GM23338 (cell line): ENCODE measurements at regions not wholly inside any gene's neighbourhood (a gene's known extent, or its start where the extent isn't known, plus 50 kb on each side); places are given as distances from the start of the nearest gene placed in this dataset.

Experiments used
- EZH2phosphoT487 ChIP-seq: fragments of 200-600 bp; sonication (generic); IDR thresholded peaks from one replicate; pipeline ENCODE4 v1.8.1; 2018; ENCODE audit warnings: antibody characterized with exemption; ENCODE audit not compliant: unreplicated experiment
- NANOG ChIP-seq: IDR thresholded peaks from 2 replicates; pipeline ENCODE4 v1.6.1; 2016; ENCODE audit warnings: antibody characterized with exemption, borderline replicate concordance
- POLR2AphosphoS5 ChIP-seq: IDR thresholded peaks from 2 replicates; pipeline ENCODE4 v1.6.1; 2016; ENCODE audit warnings: antibody characterized with exemption, low read depth
- ZNF114 ChIP-seq: fragments of 250-450 bp; sonication (Bioruptor Pico); IDR thresholded peaks from 2 replicates; pipeline ENCODE4 v1.5.0; 2020; ENCODE audit warnings: mild to moderate bottlenecking, moderate library complexity
- TF ChIP-seq, protein P1 (sequence below): fragments of 250-450 bp; sonication (Bioruptor Pico); IDR thresholded peaks from 2 replicates; pipeline ENCODE4 v1.5.0; 2020; ENCODE audit warnings: mild to moderate bottlenecking, moderate library complexity
- TF ChIP-seq, protein P2 (sequence below): IDR thresholded peaks from one replicate; pipeline ENCODE4 v1.6.1; 2018; ENCODE audit warnings: antibody characterized with exemption; ENCODE audit not compliant: unreplicated experiment
- TF ChIP-seq, protein P3 (sequence below): IDR thresholded peaks from 2 replicates; pipeline ENCODE4 v1.6.1; 2016; ENCODE audit warnings: antibody characterized with exemption
- TF ChIP-seq, protein P4 (sequence below), 2 experiments: fragments of 200-600 bp in 1 of 2; sonication (generic) in 1 of 2; conservative IDR thresholded peaks; 2 replicates each; pipeline versions ENCODE4 v1.5.1 to v1.6.1; 2016 to 2017; ENCODE audit warnings: antibody characterized with exemption in 2 of 2, low read depth in 2 of 2, mild to moderate bottlenecking in 2 of 2, moderate library complexity in 1 of 2

DNA sequence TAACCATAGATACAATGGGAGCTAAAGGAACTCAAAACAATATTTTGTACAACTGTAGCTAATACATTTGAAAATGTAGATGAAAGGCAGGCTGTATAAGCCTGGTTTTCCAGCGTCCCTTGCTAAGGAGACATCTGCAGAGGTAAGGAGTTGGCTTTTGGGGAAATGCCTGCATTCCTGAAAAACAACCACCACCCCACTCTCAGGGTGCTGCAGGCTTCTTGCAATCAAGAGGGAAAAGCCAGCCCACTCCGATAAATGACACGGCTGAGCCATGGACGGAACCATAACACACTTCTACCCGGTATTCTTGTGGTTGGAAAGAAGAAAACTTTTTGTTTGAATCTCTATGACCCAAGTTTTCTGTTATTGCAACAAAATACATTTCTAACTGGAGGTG, 200.3 kb downstream of the TEX36 start (continued):
- TF ChIP-seq, protein P1, sequence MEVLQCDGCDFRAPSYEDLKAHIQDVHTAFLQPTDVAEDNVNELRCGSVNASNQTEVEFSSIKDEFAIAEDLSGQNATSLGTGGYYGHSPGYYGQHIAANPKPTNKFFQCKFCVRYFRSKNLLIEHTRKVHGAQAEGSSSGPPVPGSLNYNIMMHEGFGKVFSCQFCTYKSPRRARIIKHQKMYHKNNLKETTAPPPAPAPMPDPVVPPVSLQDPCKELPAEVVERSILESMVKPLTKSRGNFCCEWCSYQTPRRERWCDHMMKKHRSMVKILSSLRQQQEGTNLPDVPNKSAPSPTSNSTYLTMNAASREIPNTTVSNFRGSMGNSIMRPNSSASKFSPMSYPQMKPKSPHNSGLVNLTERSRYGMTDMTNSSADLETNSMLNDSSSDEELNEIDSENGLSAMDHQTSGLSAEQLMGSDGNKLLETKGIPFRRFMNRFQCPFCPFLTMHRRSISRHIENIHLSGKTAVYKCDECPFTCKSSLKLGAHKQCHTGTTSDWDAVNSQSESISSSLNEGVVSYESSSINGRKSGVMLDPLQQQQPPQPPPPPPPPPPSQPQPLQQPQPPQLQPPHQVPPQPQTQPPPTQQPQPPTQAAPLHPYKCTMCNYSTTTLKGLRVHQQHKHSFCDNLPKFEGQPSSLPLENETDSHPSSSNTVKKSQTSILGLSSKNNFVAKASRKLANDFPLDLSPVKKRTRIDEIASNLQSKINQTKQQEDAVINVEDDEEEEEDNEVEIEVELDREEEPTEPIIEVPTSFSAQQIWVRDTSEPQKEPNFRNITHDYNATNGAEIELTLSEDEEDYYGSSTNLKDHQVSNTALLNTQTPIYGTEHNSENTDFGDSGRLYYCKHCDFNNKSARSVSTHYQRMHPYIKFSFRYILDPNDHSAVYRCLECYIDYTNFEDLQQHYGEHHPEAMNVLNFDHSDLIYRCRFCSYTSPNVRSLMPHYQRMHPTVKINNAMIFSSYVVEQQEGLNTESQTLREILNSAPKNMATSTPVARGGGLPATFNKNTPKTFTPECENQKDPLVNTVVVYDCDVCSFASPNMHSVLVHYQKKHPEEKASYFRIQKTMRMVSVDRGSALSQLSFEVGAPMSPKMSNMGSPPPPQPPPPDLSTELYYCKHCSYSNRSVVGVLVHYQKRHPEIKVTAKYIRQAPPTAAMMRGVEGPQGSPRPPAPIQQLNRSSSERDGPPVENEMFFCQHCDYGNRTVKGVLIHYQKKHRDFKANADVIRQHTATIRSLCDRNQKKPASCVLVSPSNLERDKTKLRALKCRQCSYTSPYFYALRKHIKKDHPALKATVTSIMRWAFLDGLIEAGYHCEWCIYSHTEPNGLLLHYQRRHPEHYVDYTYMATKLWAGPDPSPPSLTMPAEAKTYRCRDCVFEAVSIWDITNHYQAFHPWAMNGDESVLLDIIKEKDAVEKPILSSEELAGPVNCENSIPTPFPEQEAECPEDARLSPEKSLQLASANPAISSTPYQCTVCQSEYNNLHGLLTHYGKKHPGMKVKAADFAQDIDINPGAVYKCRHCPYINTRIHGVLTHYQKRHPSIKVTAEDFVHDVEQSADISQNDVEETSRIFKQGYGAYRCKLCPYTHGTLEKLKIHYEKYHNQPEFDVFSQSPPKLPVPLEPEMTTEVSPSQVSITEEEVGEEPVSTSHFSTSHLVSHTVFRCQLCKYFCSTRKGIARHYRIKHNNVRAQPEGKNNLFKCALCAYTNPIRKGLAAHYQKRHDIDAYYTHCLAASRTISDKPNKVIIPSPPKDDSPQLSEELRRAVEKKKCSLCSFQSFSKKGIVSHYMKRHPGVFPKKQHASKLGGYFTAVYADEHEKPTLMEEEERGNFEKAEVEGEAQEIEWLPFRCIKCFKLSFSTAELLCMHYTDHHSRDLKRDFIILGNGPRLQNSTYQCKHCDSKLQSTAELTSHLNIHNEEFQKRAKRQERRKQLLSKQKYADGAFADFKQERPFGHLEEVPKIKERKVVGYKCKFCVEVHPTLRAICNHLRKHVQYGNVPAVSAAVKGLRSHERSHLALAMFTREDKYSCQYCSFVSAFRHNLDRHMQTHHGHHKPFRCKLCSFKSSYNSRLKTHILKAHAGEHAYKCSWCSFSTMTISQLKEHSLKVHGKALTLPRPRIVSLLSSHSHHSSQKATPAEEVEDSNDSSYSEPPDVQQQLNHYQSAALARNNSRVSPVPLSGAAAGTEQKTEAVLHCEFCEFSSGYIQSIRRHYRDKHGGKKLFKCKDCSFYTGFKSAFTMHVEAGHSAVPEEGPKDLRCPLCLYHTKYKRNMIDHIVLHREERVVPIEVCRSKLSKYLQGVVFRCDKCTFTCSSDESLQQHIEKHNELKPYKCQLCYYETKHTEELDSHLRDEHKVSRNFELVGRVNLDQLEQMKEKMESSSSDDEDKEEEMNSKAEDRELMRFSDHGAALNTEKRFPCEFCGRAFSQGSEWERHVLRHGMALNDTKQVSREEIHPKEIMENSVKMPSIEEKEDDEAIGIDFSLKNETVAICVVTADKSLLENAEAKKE (CRISPR knock-in tag), result no peak
- TF ChIP-seq, protein P2, sequence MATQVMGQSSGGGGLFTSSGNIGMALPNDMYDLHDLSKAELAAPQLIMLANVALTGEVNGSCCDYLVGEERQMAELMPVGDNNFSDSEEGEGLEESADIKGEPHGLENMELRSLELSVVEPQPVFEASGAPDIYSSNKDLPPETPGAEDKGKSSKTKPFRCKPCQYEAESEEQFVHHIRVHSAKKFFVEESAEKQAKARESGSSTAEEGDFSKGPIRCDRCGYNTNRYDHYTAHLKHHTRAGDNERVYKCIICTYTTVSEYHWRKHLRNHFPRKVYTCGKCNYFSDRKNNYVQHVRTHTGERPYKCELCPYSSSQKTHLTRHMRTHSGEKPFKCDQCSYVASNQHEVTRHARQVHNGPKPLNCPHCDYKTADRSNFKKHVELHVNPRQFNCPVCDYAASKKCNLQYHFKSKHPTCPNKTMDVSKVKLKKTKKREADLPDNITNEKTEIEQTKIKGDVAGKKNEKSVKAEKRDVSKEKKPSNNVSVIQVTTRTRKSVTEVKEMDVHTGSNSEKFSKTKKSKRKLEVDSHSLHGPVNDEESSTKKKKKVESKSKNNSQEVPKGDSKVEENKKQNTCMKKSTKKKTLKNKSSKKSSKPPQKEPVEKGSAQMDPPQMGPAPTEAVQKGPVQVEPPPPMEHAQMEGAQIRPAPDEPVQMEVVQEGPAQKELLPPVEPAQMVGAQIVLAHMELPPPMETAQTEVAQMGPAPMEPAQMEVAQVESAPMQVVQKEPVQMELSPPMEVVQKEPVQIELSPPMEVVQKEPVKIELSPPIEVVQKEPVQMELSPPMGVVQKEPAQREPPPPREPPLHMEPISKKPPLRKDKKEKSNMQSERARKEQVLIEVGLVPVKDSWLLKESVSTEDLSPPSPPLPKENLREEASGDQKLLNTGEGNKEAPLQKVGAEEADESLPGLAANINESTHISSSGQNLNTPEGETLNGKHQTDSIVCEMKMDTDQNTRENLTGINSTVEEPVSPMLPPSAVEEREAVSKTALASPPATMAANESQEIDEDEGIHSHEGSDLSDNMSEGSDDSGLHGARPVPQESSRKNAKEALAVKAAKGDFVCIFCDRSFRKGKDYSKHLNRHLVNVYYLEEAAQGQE, result no peak
- no peak for TF ChIP-seq EZH2phosphoT487
- TF ChIP-seq, protein P3, sequence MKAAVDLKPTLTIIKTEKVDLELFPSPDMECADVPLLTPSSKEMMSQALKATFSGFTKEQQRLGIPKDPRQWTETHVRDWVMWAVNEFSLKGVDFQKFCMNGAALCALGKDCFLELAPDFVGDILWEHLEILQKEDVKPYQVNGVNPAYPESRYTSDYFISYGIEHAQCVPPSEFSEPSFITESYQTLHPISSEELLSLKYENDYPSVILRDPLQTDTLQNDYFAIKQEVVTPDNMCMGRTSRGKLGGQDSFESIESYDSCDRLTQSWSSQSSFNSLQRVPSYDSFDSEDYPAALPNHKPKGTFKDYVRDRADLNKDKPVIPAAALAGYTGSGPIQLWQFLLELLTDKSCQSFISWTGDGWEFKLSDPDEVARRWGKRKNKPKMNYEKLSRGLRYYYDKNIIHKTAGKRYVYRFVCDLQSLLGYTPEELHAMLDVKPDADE, result no peak
- no peak for TF ChIP-seq ZNF114 (CRISPR knock-in tag)
- no peak for TF ChIP-seq NANOG
- no peak for TF ChIP-seq POLR2AphosphoS5
- TF ChIP-seq, protein P4, sequence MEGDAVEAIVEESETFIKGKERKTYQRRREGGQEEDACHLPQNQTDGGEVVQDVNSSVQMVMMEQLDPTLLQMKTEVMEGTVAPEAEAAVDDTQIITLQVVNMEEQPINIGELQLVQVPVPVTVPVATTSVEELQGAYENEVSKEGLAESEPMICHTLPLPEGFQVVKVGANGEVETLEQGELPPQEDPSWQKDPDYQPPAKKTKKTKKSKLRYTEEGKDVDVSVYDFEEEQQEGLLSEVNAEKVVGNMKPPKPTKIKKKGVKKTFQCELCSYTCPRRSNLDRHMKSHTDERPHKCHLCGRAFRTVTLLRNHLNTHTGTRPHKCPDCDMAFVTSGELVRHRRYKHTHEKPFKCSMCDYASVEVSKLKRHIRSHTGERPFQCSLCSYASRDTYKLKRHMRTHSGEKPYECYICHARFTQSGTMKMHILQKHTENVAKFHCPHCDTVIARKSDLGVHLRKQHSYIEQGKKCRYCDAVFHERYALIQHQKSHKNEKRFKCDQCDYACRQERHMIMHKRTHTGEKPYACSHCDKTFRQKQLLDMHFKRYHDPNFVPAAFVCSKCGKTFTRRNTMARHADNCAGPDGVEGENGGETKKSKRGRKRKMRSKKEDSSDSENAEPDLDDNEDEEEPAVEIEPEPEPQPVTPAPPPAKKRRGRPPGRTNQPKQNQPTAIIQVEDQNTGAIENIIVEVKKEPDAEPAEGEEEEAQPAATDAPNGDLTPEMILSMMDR (conservative IDR thresholded peaks at IDR 0.05; ENCODE audit: low read depth in 2 of 2), result no peak
